Suprapubic skin (tissue), 4 donors: ENCODE measurements at regions not wholly inside any gene's neighbourhood (a gene's known extent, or its start where the extent isn't known, plus 50 kb on each side); places are given as distances from the start of the nearest gene placed in this dataset.

ENCODE experiments used
- CTCF ChIP-seq, 2 donors: fragments of 200-600 bp in 1 of 2; fragments of 450-650 bp in 1 of 2; sonication (generic) in 1 of 2; IDR thresholded peaks; one replicate each; pipeline ENCODE4 v1.5.1; 2016 to 2019; ENCODE audit warnings: antibody characterized with exemption in 2 of 2, mild to moderate bottlenecking in 1 of 2, moderate library complexity in 1 of 2
- POLR2A ChIP-seq, 2 donors: fragments of 450-650 bp; IDR thresholded peaks; one replicate each; pipeline ENCODE4 v1.6.1; 2017; ENCODE audit warnings: antibody characterized with exemption in 2 of 2, mild to moderate bottlenecking in 2 of 2, moderate library complexity in 2 of 2
- POLR2AphosphoS5 ChIP-seq, 3 donors: sonication (generic); formaldehyde crosslinking; IDR thresholded peaks; one replicate each; pipeline ENCODE4 v1.6.1; 2017; ENCODE audit warnings: antibody characterized with exemption in 3 of 3

GRCh38 chr10:130364631-130365411 lies 228.6 kb downstream of the GLRX3 start:
- TF ChIP-seq POLR2A (IDR thresholded peaks at IDR 0.05) (no peak), POLR2AphosphoS5 (IDR thresholded peaks at IDR 0.05) (no peak), CTCF (IDR thresholded peaks at IDR 0.05) (no peak)
